Gastroesophageal sphincter (tissue), 3 donors: ENCODE measurements at regions not wholly inside any gene's neighbourhood (a gene's known extent, or its start where the extent isn't known, plus 50 kb on each side); places are given as distances from the start of the nearest gene placed in this dataset.

Experiments used
- EP300 ChIP-seq: sonication (generic); formaldehyde crosslinking; IDR thresholded peaks from one replicate; pipeline ENCODE4 v1.6.1; 2017; ENCODE audit warnings: antibody characterized with exemption, mild to moderate bottlenecking
- POLR2A ChIP-seq, 2 donors: fragments of 450-650 bp; IDR thresholded peaks; one replicate each; pipeline ENCODE4 v1.6.1; 2017; ENCODE audit warnings: antibody characterized with exemption in 2 of 2, mild to moderate bottlenecking in 2 of 2, moderate library complexity in 1 of 2
- POLR2AphosphoS5 ChIP-seq: sonication (generic); formaldehyde crosslinking; IDR thresholded peaks from one replicate; pipeline ENCODE4 v1.6.1; 2017; ENCODE audit warnings: antibody characterized with exemption
- TF ChIP-seq, protein P1 (sequence below), 4 experiments: fragments of 200-600 bp in 2 of 4; fragments of 450-650 bp in 2 of 4; sonication (generic) in 1 of 4; IDR thresholded peaks; one replicate each; pipeline ENCODE4 v1.5.1; 2017 to 2019; ENCODE audit warnings: antibody characterized with exemption in 4 of 4, mild to moderate bottlenecking in 2 of 4, moderate library complexity in 2 of 4

DNA sequence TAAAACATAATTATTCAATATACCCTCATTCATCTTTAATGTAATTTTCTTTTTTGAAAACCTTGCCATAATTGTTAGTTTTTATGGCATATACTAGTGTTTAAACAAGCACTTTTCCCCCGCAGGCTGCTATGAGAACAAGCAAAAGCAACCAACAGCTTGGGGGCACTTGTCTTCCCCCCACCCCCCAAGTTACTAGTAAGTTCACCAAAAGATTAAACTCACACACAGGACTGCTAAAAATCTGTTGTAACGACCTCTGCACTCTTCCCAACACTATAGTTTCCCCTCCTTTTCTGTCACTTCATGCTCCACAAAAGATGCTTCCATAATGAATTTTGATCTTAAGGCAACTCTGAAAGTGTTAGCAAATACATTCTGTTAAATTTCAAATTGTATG, 474.9 kb upstream of the SOX5 start:
- TF ChIP-seq, protein P1, sequence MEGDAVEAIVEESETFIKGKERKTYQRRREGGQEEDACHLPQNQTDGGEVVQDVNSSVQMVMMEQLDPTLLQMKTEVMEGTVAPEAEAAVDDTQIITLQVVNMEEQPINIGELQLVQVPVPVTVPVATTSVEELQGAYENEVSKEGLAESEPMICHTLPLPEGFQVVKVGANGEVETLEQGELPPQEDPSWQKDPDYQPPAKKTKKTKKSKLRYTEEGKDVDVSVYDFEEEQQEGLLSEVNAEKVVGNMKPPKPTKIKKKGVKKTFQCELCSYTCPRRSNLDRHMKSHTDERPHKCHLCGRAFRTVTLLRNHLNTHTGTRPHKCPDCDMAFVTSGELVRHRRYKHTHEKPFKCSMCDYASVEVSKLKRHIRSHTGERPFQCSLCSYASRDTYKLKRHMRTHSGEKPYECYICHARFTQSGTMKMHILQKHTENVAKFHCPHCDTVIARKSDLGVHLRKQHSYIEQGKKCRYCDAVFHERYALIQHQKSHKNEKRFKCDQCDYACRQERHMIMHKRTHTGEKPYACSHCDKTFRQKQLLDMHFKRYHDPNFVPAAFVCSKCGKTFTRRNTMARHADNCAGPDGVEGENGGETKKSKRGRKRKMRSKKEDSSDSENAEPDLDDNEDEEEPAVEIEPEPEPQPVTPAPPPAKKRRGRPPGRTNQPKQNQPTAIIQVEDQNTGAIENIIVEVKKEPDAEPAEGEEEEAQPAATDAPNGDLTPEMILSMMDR (IDR thresholded peaks at IDR 0.05) = no peak
- TF ChIP-seq POLR2AphosphoS5 (no peak), POLR2A (IDR thresholded peaks at IDR 0.05) (no peak), EP300 (no peak)
